Heart right ventricle (tissue), 16 donors: ENCODE measurements at regions not wholly inside any gene's neighbourhood (a gene's known extent, or its start where the extent isn't known, plus 50 kb on each side); places are given as distances from the start of the nearest gene placed in this dataset.

Experiments used
- ATAC-seq, 8 donors: fragments of 200-7000 bp; cut with Tn5 transposase; one replicate each; pipeline ENCODE4 v1.9.1; 2020; ENCODE audit warnings: mild to moderate bottlenecking in 8 of 8, moderate library complexity in 8 of 8, moderate number of reproducible peaks in 1 of 8
- DNase-seq, 2 donors: peaks; one replicate each; pipeline ENCODE4 v3.0.0-alpha.2; 2020
- H3K27ac ChIP-seq, 10 donors: fragments of 200-600 bp; sonication (generic) in 2 of 10; one replicate each; pipeline versions ENCODE4 v1.5.0 to v1.8.0; 2020 to 2022; ENCODE audit warnings: mild to moderate bottlenecking in 3 of 10
- H3K27me3 ChIP-seq, 7 donors: fragments of 200-600 bp; one replicate each; pipeline ENCODE4 v1.8.0; 2021 to 2022; ENCODE audit warnings: mild to moderate bottlenecking in 2 of 7
- H3K36me3 ChIP-seq, 9 donors: fragments of 200-600 bp; sonication (generic) in 1 of 9; one replicate each; pipeline versions ENCODE4 v1.5.0 to v1.8.0; 2020 to 2022; ENCODE audit warnings: mild to moderate bottlenecking in 2 of 9
- H3K4me1 ChIP-seq, 9 donors: fragments of 200-600 bp; sonication (generic) in 1 of 9; one replicate each; pipeline versions ENCODE4 v1.5.0 to v1.8.0; 2020 to 2022; ENCODE audit warnings: mild to moderate bottlenecking in 4 of 9
- H3K4me3 ChIP-seq, 10 donors: fragments of 200-600 bp; sonication (generic) in 2 of 10; one replicate each; pipeline versions ENCODE4 v1.5.0 to v1.8.0; 2020 to 2022; ENCODE audit warnings: mild to moderate bottlenecking in 7 of 10, moderate library complexity in 2 of 10
- H3K9me3 ChIP-seq, 11 donors: fragments of 200-600 bp in 10 of 11; sonication (generic) in 2 of 11; one replicate each; pipeline versions ENCODE4 v1.5.0 to v1.8.0; 2013 to 2022; ENCODE audit warnings: mild to moderate bottlenecking in 2 of 11, control low read depth in 1 of 11, moderate library complexity in 1 of 11
- WGBS, 2 donors: extraction: QIAGEN DNeasy Blood & Tissue Kit; methylation state at CpG; one replicate each; pipeline ENCODE4 v1.1.7; 2013; ENCODE audit warnings: inconsistent platforms in 1 of 2; 5-methylcytosine and 5-hydroxymethylcytosine counted together
- intact Hi-C, 10 donors: fragments of 100-400 bp; cut with DNase I; formaldehyde crosslinking; loops; one replicate each; pipeline versions ENCODE4 v1.11.1 to v1.14.2; 2022
- TF ChIP-seq, protein P1 (sequence below), 9 donors: fragments of 200-600 bp; sonication (generic) in 2 of 9; IDR thresholded peaks; one replicate each; pipeline versions ENCODE4 v1.5.0 to v1.8.0; 2021 to 2022; ENCODE audit warnings: antibody characterized with exemption in 9 of 9, mild to moderate bottlenecking in 5 of 9, moderate library complexity in 1 of 9
- donor health status: Arrhythmogenic right ventricular cardiomyopathy.
- donor health status: ischemic (EF 13 %, LVEDD 7.1; RV severe dilation, severe dysfunction).
- donor health status: healthy with polysubstance abuse.
- donor health status: DM: no; HTN: yes; CAD: no.
- donor health status: DM: no; HTN: no; CAD: no.
- donor health status: ischemic (EF 25% LVEDD 6.9; RV normal size, moderate dysfunction).
- donor health status: ischemic (EF 25% LVEDD 5.7; RV mildly dilated, moderate dysfunction).
- donor health status: healthy.
- donor health status: DM: yes; HTN: yes; CAD: no.
- donor health status: Ischemic cardiomyopathy.
- donor health status: ischemic (EF 35%, LVEDD 5.7; RV mildly dilated, moderate dysfunction).
- donor health status: nonischemic (EF 11% LVEDD 7.7; RV severe dilation, severe dysfunction).
- donor health status: DM: yes; HTN: yes; CAD: no.
- donor health status: PGD.
- donor health status: ischemic (EF 29% LVEDD 5.4; RV normal size, mild dysfunction).
- donor health status: nonischemic (EF 23%, LVEDD 6.1; RV moderate dilation, normal function).

GRCh38 chr1:198865319-198865718, 226.5 kb downstream of the PTPRC start:
- TF ChIP-seq, protein P1, sequence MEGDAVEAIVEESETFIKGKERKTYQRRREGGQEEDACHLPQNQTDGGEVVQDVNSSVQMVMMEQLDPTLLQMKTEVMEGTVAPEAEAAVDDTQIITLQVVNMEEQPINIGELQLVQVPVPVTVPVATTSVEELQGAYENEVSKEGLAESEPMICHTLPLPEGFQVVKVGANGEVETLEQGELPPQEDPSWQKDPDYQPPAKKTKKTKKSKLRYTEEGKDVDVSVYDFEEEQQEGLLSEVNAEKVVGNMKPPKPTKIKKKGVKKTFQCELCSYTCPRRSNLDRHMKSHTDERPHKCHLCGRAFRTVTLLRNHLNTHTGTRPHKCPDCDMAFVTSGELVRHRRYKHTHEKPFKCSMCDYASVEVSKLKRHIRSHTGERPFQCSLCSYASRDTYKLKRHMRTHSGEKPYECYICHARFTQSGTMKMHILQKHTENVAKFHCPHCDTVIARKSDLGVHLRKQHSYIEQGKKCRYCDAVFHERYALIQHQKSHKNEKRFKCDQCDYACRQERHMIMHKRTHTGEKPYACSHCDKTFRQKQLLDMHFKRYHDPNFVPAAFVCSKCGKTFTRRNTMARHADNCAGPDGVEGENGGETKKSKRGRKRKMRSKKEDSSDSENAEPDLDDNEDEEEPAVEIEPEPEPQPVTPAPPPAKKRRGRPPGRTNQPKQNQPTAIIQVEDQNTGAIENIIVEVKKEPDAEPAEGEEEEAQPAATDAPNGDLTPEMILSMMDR (IDR thresholded peaks at IDR 0.05) = no peak
- 35 to 40% methylated on average over 2 of the region's 2 CpGs for WGBS, 2 donors
- no peak overlapping the region for H3K4me3 ChIP-seq

DNA sequence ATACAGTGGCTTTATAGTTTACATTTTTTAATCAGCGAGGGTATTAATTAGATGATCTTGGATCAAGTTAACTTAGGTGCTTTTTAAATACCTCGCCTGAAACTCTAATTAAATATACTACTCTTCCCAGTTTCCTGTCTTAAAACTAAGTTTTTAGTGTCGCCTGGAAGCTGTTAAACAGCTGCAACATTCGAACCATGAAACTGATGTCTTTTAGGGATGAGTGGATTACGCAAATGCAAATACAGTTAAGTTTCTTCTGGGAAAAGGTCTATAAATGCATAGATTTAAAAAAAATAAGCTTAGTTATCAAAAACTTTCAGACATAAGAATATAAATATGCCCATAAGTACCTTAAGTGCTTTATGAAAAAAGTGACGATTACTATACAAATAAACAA, 228.3 kb downstream of the PTPRC start:
- Histone ChIP-seq H3K9me3 (peaks cover 0 to 7% (median 0%) of the 10 kb centered on the region in 11 donors), H3K4me3 (no peak overlapping the region), H3K4me1 (peaks cover 0 to 30% (median 8%) of the 10 kb centered on the region in 9 donors), H3K27me3 (no peaks in the 10 kb centered on the region), H3K36me3 (no peaks in the 10 kb centered on the region), H3K27ac (peak overlapping the region in 1 of 10 donors; percentile 3)
- ATAC-seq = no peak
- intact Hi-C loops = loop anchor here in 2 of 10 donors (5.0 kb wide), 2 partner anchors 35 to 70 kb away; no protein-coding TSS in a partner anchor
- WGBS, 2 donors = 65 to 77% methylated on average over 6 of the region's 6 CpGs
- TF ChIP-seq, protein P1 (IDR thresholded peaks at IDR 0.05) = no peak
- no peak for DNase-seq

More at GRCh38 chr1:198865319-198865718, 226.5 kb downstream of the PTPRC start:
- ATAC-seq (peak in 2 of 8 donors; percentile 39 to 68), DNase-seq (no peak)
- intact Hi-C loops = loop anchor here in 2 of 10 donors (2.0 to 5.0 kb wide), 3 partner anchors 37 to 72 kb away; no protein-coding TSS in a partner anchor
- Histone ChIP-seq H3K27me3 (no peaks in the 10 kb centered on the region), H3K9me3 (no peaks in the 10 kb centered on the region), H3K36me3 (no peaks in the 10 kb centered on the region), H3K27ac (peak overlapping the region in 2 of 10 donors; percentile 30 to 36), H3K4me1 (peaks cover 0 to 30% (median 8%) of the 10 kb centered on the region in 9 donors)

DNA sequence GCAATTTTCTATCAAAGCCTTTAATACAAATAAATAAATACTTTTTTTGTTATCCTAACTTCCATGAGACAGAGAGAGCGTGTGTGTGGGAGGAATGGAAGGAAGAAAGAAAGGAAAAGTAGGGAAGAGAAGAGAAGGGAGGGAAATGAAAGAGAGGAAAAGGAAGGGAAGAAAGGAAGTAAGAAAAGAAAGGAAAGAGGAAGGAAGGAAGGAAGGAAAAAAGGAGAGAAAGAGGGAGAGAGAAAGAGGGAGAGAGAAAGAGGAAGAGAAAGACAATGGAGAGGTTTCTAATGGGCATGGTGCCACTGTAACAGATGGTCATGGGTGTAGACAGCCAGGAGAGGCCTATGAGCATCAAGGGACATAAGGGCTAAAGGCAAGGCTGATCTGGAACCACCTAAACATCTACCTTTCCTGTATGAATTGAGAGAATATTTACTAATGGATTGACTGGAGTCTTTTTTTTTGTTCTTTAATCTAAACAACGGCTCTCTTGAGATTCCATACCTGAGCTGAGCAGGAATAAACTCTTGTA, 234.9 kb downstream of the PTPRC start:
- TF ChIP-seq, protein P1 (IDR thresholded peaks at IDR 0.05) = no peak
- peaks cover 0 to 6% (median 0%) of the 10 kb centered on the region in 9 donors for H3K36me3 ChIP-seq
- H3K4me1 ChIP-seq = no peaks in the 10 kb centered on the region
- no peak for ATAC-seq
- H3K27ac ChIP-seq = no peak overlapping the region
- WGBS, 2 donors = 96% methylated on average over 2 of the region's 2 CpGs
- H3K4me3 ChIP-seq = no peak overlapping the region
- intact Hi-C loops = no loop called here
- DNase-seq = no peak
- no peaks in the 10 kb centered on the region for H3K27me3 ChIP-seq
- H3K9me3 ChIP-seq = peaks cover 0 to 7% (median 0%) of the 10 kb centered on the region in 11 donors

DNA sequence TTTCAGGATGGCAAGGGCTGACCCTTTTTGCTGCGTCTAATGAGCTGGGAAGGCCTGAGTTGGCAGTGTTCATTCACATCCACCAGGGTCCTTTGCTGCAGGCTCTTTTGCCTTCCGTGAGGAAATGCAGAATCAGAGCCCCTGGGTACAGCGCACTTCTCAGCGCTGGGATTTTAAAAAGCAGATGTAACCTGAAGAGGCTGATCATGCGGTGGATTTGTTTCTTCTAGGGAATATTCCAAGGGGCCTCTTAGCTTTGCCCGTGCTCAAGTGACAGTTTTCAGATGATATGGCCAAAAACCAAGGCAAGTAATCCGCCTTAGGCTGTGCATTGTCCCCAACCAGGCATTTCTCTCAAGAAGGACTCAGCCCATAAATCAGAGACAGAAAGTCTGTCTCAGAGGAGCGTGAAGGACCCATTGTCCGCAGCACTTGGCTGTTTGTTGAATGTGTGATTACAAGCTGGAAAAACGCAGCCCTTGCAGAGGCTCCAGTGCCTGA, 237.6 kb downstream of the PTPRC start:
- intact Hi-C loops = no loop called here
- DNase-seq (no peak), ATAC-seq (no peak)
- Histone ChIP-seq H3K27me3 (no peaks in the 10 kb centered on the region), H3K4me3 (no peak overlapping the region), H3K27ac (no peak overlapping the region), H3K4me1 (peaks cover 0 to 15% (median 0%) of the 10 kb centered on the region in 9 donors), H3K9me3 (peaks cover 0 to 4% (median 0%) of the 10 kb centered on the region in 11 donors), H3K36me3 (peaks cover 0 to 6% (median 0%) of the 10 kb centered on the region in 9 donors)
- TF ChIP-seq, protein P1 (IDR thresholded peaks at IDR 0.05) = no peak
- WGBS, 2 donors = 78 to 82% methylated on average over 10 of the region's 10 CpGs
